Stimulated activated CD8-positive, alpha-beta memory T cell treated with anti-CD3 and anti-CD28 coated beads, Interleukin-12 subunit alpha, Interleukin-12 subunit beta, amount 100 ng/mL, for 24 hours (primary cell): ENCODE measurements at regions not wholly inside any gene's neighbourhood (a gene's known extent, or its start where the extent isn't known, plus 50 kb on each side); places are given as distances from the start of the nearest gene placed in this dataset.

ENCODE experiments used
- DNase-seq: peaks from one replicate; pipeline ENCODE4 v3.0.0-alpha.2; 2020; ENCODE audit errors: extremely low read depth

DNA sequence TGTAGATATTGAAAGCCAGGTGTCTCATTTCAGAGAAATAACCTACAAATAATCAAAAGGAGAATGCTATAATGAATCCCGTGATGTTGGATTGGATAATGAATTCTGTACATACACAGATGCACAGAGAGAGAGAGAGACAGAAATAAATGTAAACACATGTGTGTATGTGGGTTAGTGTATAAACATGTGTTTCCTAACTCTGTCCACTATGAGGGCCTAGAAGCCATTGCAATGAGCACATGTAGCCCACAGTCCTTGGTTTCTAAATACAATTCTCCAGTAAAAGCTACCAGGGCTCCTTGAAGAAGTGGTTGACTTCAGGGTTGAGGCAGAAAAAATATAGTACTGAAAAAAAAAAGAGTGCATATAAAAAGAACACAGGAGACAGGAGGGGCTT, 109.5 kb downstream of the INHBB start:
- DNase-seq = no peak

DNA sequence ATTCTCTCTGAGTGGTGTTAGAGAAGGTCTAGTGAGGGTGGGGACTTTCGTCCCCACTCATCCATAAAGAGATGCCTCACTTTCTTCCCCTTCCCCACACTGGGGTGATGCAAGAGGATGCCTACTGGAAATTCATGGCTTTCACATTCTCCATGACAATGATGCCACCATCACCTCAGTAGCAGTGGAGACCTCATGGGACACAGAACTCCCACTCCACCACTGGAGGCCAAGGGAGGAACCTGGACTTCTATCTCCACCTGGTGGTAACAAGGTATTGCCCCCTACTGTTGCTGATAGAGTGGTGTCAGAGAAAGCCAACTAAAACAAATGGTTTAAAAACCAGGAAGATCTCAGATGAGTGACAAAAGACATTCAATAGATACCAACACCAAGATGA, 110.9 kb downstream of the INHBB start:
- DNase-seq = no peak

DNA sequence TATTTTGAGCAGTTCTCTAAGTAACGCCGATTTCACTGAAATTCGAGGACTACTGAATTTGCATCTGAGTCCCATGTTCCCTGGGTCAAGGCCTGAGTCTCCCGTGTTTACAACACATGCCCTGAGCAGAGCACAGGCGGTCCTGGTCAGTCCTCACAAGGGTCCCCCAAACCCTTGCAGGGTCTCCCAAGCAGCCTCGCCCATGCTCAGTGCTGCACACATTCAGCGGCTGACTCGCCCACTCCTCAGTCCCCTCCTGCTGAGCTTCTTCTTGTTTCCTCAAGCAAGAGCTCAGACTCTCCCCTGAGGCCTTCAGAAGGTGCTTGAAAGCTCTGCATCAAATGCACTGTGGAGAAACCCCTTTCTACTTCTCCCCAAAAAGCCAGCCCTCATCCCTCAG, 114.6 kb downstream of the INHBB start:
- no peak for DNase-seq

DNA sequence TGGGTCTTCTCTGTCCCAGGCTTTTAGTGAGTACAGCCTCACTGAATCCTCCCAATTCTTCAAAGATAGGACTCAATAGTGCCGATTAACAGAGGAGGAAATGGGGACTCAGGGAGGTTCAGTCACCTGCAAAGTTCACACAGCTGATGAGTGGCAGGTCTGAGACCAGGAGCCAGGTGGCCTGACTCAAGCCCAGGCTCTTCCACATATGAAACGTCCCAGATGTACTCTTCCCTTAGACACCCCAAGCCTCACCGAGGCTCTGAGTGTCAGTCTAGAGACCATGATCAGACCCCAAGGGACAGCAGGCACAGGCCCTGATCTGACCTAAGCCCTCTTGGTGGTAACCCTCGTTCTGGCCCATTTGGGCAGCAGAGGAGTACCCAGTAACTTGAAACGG, 115.2 kb downstream of the INHBB start:
- DNase-seq = no peak

DNA sequence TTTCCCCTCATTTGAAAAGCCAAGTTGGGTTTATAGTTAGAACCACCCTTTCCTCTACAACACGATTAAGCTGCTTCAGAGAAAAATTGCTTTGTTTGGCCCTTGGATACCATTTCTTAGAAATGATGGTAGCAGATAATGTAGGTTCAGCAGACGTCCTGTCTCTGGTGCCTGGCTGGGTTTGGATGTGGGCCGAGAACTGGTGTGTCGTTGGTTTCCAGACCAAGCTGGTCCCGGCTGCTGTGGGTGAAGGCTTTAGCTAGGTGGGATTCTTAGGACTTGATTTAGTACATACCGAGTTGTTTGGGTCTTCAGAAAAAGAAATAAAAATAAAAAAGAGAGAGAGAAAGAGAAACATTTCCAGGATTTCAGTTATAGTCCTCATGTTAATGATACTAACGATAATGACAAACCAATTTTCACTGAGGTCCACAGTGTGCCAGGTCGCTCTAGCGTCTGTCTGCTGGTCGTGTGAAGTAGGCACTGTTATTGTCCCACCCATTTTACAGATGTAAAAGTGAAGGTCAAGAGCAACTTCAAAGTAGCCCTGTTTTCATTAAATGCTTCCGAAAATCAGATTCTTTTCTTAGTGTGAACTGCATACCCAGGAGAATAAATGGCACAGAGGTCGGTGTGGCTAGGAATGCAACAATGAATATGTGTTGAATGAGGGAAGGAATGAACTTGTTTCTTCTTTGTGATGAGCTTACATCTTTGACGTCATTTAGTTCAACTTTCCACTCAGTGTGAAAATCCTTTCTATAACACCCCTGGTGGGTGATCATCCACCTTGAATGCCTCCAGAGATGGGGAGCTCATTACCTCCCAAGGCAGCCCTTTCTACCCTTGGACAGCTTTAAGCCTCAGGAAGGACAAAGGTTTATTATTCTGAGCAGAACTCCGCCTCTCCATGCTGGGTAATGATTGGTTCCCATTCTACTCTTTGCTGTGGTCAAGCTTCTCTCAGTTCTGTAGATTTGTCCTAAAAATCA, 115.9 kb downstream of the INHBB start:
- DNase-seq = no peak

DNA sequence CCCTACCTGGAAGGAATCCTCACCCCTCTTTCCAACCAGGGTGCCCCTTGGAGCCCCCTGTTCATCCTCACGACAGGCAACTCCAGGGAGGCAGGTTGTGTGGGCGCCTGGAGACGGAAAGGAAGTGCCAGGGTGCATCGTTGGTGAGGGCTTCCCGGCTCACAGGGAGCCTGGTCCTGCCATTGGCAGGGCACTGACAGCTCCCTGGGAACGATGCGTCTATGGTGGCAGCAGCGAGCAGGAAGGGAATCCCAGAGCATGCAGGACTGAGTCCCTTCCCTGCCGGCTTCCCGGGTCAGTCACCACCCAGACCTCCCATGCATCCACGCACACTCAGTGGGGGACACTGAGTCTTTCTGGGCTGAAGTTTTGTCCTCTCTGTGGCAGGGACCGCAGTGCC, 117.6 kb downstream of the INHBB start:
- DNase-seq = no peak

DNA sequence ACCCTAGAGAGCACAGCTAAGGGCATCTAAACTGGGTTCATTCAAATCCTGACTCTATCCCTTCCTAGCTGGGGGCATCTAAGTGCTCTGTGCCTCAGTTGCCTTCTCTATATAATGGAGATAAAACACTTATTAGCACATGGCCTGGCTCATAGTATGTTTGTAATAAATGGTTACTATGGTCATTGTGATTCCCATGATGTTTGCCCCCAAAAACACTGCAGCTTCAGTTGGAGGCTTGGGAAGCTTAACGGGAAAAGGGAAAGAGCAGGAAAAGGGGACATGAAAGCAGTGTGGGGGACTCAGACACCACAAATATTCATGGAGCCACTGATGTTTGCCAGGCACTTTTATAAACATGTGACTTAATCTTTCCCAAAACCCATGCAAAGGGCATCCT, 118.1 kb downstream of the INHBB start:
- no peak for DNase-seq

DNA sequence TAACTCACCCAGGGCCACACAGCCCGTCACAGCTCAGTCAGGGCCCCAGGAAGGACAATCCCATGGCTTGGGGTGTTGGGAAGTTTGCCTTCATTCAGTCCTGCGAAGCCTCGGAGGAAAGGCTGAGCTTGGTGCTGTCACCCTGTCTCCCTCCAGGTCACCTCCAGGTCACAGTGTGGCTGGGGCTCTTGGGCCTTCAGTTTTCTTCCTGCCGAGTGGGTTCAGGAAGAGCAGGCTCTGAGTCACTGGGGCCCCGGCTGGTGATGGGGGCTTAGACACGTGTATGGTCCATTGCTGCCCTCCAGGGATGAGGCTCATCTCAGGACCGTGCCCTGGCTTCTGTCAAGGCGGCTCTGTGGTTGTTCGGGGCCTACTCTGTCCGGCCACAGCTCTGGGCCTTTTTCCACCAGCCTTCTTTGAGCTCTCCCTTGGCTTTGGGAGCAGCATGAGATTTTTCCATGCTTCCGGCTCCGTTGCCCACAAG, 118.6 kb downstream of the INHBB start:
- DNase-seq = no peak

DNA sequence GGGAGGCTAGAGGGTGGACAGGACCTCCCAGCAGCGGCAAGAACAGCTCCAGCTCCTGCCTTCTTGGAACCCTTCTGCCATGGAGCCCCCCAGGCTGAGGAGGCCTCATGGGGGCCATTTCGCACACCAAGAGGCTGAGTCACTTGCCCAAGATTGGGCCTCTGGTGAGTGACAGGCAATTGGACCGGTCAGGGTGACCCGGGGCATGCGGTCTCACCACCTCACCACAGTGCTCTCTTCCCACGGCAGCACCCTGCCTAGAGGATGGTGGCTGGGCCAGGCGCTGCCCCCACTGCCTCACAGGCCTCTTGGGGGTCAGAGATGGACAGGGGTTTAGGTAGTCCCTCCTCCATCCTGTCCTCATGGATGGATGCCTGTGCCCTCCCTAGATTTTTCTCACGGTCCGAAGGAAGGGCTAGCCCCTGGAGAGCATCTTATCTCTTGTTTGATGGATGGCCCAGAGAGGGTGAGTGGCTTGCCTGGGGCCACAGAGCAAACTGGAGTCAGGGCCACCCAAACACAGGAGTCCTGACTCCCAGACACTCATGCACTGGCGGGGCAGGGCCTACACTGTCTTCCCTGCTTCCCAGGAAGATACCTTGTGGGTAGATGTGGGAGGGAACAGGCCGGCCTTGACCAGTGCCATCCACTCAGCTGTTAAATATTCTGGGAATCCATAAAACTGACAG, 119.2 kb downstream of the INHBB start:
- no peak for DNase-seq

DNA sequence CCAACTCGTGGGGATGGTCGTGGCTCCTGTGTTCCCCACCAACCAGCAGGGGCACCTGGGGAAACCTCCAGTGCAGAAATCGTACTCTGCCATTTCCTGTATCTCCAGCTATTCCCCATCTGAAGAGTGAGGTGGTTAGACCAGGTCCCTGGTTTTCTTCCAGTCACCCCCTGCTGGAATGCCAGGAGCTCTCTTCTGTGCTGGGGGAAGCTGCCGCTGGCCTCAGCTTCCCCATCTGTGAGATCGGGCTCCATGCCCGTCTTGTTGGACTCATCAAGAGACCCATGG, 119.7 kb downstream of the INHBB start:
- no peak for DNase-seq

DNA sequence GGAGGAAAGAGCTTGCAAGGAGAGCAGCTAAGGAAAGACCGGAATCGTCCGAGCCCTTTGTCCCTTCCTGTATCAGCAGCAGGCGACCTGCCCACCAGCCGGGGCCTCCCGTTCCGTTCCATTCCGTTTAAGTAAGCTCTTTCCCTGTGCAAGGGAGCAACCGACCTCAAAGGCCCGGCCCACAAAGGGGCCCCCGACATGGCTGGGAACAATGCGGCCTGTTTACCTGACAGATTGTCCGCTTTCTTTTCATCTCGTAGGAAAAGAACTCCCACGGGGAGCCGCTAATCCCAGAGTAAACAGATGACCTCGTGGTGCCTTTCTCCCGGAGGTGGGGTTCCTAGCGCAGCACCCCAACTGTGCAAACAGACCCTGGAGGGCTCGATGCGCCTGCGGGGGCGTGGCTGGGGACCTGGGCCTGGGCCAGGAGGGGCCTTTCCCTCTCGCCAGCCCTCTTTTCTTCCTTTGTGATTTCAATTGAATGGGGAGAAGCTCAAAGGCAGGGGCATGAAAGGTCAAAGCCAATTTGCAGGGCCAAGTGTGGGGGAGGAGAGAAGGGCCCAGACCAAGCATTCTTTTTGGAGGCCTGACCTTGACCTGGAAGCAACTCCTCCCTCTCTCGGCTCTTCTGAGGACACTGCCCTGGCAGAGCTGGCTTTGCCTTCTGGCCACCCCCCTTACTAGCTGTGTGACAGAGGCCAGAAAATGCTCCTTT, 120.2 kb downstream of the INHBB start:
- DNase-seq = no peak

DNA sequence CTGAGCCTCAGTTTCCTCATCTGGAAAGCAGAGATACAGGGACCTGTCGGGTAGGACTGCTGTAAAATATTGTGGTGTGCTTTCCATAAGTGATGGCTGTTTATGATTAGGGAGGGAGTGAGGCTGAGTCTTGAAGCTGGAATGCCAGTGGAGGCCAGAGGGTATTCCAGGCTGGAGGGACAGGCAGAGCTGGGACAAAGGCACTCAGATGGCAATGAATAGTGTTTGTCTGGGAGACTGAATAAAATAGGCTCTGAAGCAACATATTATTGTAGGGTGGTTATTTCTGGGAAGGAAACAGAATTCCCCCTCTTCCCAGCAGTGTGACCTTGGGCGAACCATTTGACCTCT, 120.7 kb downstream of the INHBB start:
- DNase-seq = no peak

DNA sequence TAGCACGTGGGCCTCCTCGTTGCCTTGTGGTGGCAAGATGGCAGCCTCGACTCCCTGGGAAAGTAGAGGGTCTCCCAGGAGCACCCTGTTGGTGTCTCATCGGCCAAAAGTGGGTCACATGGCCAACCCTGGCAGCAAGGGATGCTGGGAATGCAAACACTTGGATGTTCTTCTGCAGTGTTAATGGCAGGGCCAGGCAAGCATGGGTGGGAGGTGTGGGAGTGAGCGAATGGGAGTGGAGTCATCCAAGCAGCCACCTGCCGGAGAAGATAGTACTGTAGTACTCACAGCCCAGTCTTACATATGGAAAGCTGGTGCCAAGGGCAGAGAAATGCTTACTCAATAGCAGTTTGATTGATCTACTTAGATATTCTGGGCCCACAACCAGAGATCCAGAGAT, 122.2 kb downstream of the INHBB start:
- no peak for DNase-seq

DNA sequence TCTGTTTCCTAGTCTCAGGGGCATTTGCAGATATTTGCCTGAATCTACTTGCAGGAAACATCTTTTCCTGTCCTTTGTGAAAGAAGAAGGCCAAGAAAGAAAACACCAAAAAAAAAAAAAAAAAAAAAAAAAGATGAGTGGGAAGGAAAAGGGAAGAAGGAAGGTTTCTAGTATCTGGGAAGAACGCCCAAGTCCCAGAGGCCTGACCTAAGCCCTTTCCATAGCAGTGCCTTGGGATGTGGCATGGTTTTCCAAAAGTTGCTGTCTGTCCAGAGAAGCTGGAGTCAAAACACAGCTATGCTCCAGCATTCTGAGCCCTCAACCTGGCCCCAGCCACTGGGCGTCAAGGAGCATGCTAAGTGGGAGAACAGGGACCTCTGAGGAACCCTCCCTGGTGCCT, 123.5 kb downstream of the INHBB start:
- DNase-seq = no peak

DNA sequence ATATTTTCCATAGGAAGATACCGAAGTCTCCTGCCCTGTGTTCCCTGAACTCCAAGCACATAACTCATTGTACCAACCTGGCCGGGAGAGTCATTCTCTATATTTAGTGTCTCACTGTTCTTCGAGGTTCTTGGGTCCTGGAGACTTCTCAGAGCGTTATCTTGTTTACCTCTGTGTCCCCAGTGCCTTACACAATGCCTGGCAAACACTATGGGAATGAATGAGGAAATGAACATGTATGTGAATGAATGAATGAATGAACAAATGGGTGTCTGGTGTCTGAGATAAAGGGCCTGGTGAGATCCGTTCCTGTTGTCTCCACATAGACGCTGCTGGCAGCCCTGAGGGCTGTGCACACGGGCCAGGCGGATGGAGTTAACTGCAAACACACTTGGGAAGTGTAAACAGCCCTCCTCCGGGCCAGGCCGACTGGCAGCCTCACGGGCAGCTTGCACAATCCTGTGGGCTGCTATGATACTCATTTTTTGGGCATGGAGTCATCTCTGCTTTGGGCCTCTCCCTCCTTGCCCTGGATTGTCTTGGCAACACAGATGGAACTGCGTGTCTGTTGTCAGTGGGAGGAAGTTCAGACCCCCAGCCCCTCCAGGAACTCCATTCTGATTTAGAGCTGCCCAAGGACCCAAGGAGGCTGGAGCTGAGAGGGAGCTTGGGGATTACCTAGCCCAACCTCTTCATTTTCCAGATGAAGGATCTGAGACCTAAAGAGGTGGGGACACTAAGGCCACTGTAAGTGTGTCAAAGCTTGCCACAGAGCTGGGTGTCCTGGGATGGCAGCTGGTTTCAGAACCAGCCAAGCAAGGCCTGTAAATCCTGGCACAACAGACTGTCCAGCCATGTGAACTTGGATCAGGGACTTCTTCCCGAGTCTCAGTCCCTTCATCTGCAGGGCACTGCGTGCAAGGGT, 124.4 kb downstream of the INHBB start:
- DNase-seq = no peak

DNA sequence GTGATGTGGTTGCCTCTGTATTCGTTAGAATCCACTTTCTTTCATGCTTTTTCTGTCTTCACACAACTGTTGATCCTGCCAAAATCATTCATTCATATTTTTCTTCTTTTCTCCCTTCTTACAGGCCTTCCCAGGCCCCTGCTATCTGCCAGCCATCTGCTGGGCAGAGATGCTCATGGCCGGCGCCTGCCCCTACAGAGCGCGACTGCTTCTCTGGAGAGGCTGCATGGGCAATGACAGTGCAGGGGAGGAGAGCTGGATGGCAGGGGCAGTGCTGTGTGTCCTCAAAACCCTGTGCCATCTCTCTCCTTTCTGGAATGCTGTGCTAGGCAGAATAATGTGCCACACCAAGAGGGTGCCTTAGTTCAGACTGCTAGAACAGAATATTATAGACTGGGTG, 125.2 kb downstream of the INHBB start:
- DNase-seq = no peak

DNA sequence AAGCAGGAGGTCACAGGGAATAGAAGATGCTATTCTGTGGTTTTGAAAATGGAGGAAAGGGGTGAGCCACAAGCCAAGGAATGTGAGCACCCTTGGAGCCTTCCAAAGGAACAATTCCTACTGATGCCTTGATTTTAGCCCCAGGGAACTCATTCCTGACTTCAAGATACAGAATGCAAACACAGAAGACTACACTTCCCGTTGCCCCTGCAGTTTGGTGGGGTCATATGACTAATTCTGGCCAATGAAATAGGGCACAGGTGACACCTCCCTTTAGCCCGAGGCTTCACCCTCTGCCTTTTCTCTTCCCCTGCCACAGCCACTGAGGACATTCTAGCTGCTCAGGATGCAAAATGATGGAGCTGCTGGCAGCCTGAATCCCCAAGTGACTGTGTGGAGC, 126.1 kb downstream of the INHBB start:
- no peak for DNase-seq

DNA sequence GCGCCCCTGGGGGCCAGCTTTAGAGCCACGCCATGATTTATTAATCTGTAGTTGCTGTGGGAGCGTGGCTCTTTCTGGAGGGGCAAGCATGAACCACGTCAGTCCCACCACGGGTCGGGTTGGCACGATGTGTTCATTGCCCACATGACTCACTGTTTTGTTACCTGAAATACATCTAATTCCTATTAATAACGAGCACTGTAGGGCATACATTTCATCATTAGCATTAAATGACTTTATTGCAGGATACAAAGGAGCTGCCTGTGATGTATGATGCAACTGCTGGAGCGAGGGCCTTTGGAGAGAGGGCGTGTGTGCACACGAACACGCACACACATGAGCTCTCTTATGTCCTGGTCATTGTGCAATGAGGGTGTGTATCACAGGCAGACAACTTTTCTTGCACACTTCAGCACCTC, 127.0 kb downstream of the INHBB start:
- DNase-seq = no peak

DNA sequence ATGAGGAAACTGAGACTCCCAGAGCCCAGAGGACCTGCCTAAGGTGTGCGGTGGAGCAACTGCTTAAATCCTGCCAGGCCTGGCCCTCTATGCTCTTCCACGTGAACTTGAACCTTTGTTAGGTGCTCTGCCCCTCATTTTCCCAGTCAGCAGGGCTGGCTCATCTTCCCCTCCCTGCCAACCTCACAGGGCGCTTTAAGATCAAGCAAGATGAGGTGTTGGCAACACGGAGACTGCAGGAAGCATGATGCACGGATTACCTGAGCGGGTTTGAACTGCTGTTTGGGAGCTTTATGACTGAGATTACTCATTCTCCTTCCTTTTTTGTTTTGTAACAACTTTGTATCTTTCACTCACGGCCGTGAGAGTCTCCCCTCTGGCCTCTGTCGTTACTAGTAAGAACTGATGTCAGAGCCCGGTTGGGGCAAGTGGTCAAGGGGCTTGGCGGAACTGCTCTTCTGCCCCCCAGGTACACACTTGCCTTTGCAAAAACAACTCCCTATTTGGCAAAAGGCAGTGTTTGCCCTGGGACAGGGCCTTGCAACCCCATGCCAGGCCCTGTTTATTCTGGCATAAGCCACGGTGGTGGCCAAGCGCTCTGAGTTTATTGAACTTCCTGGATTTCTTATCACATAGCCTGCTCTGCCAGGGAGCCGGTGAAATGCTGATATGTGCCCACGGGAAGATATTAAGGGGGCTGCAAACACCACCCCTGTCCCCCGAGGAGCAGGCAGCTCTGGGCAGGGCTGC, 127.8 kb downstream of the INHBB start:
- no peak for DNase-seq

DNA sequence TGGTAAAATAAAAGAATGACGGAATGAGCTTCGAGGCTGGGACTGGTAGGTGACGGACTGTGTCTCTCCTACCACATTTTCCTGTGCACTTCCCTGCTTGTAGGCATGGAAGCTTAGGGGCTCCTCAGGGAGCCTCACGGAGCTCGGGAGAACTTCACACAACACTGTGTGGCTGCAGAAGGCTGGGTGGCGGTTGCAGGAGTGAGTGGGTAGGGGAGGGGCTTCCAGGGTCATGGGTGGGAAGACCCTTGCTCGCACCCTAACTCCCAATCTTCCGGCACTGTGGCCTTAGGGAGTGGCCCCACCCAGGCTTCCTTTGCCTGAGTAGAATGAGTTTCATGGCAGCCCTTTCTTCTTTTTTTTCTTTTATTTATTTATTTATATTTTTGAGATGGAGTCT, 128.6 kb downstream of the INHBB start:
- DNase-seq = no peak

DNA sequence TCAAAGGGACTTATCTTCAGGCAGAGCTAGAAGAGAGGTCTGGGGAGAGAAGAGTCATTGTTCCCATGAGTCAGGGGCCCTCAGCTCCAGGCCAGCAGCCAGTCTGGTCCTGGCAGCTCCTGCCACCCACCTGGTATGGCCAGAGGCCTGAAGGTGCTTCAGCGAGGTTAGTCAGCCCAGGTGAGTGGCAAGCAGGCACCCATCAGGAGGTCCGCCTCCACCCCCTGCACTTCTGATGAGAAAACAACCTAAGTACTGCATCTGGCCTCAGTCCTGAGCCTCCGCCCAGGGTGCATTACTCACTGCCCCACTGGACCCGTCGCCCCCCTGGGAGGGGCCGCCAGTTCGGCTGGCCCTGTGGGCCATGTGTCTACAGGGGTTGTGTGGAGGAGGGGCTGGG, 130.2 kb downstream of the INHBB start:
- DNase-seq = no peak
